SJSA1 (cell line): ENCODE measurements at regions not wholly inside any gene's neighbourhood (a gene's known extent, or its start where the extent isn't known, plus 50 kb on each side); places are given as distances from the start of the nearest gene placed in this dataset.
"Not testable (repeated sequence)": the region's sequence is repeated elsewhere in the genome, so short reads cannot be mapped to it uniquely, and the experiment has no call there.

Experiments
- DNase-seq, 2 experiments: peaks; one replicate each; pipeline ENCODE4 v3.0.0-alpha.2; 2015 to 2020; ENCODE audit warnings: low spot score in 2 of 2, low read depth in 1 of 2
- H3K27ac ChIP-seq: fragments of 250-450 bp; sonication (Bioruptor Pico); 2 replicates; pipeline ENCODE4 v1.5.1; 2020; ENCODE audit warnings: mild to moderate bottlenecking, moderate library complexity
- H3K27me3 ChIP-seq: fragments of 250-450 bp; sonication (Bioruptor Pico); replicated peaks from 2 replicates; pipeline ENCODE4 v1.5.1; 2020; ENCODE audit warnings: mild to moderate bottlenecking, moderate library complexity
- H3K36me3 ChIP-seq: fragments of 250-450 bp; sonication (Bioruptor Pico); 2 replicates; pipeline ENCODE4 v1.5.1; 2020; ENCODE audit warnings: mild to moderate bottlenecking
- H3K4me1 ChIP-seq: fragments of 250-450 bp; sonication (Bioruptor Pico); replicated peaks from 2 replicates; pipeline ENCODE4 v1.6.1; 2021; ENCODE audit warnings: mild to moderate bottlenecking
- H3K4me3 ChIP-seq: fragments of 250-450 bp; sonication (Bioruptor Pico); 2 replicates; pipeline ENCODE4 v1.5.1; 2020; ENCODE audit warnings: mild to moderate bottlenecking
- H3K9me3 ChIP-seq: fragments of 250-450 bp; sonication (Bioruptor Pico); replicated peaks from 2 replicates; pipeline ENCODE4 v1.5.1; 2020; ENCODE audit warnings: mild to moderate bottlenecking

- not testable (repeated sequence) for H3K4me3 ChIP-seq
Observed at GRCh38 chr1:223046463-223046862, 96.6 kb downstream of the TLR5 start.

DNA sequence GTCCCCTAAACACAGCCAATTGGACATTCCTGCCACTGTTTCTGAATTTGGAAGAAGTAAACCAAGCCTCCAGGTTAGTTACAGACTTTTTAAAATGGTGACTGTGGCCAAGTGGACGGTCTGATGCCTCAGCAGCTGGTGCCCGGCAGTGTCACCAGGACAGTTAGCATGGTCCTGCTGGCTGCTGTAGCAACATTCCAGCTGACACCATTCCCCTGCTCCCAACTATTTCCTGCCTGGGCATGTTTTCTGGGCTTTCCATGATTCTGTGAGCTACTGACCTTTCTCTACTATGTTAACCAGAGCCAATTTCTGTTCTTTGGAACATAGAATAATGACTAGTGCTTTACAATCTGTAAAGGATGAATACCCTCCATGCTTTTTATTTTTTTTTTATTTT, 95.0 kb downstream of the TLR5 start:
- H3K4me1 ChIP-seq, result no peaks in the 10 kb centered on the region
- peaks cover 4% of the 10 kb centered on the region; the same call in 1 of the 2 replicates for H3K9me3 ChIP-seq
- H3K4me3 ChIP-seq, result no peak overlapping the region
- no peak for DNase-seq
- H3K36me3 ChIP-seq, result no peaks in the 10 kb centered on the region
- H3K27me3 ChIP-seq, result no peaks in the 10 kb centered on the region
- no peak overlapping the region for H3K27ac ChIP-seq

More at GRCh38 chr1:223046463-223046862, 96.6 kb downstream of the TLR5 start:
- not testable (repeated sequence) for H3K36me3 ChIP-seq, H3K27ac ChIP-seq, H3K4me1 ChIP-seq, H3K9me3 ChIP-seq, H3K27me3 ChIP-seq, DNase-seq

DNA sequence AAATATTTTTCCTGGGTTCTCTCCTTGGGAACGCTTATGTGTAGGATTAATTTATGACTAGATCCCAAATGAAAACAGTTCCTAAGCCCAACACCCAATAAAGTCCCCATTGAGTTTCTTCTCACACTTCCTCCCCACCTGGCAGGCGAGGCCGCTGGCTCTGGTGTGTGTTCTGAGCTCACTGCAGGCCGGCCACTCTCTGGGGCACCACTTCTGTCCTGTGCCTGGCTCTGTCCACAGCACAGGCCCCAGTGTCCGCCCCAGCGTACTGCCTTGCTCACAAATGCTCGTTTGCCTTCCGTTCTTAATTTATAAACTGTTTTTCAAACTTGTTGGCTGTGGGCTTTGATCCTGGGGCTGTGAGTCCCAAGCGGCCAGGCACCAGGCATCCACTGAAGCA, 90.6 kb downstream of the TLR5 start:
- no peaks in the 10 kb centered on the region for H3K27me3 ChIP-seq
- H3K36me3 ChIP-seq, result no peaks in the 10 kb centered on the region
- H3K9me3 ChIP-seq, result no peaks in the 10 kb centered on the region

DNA sequence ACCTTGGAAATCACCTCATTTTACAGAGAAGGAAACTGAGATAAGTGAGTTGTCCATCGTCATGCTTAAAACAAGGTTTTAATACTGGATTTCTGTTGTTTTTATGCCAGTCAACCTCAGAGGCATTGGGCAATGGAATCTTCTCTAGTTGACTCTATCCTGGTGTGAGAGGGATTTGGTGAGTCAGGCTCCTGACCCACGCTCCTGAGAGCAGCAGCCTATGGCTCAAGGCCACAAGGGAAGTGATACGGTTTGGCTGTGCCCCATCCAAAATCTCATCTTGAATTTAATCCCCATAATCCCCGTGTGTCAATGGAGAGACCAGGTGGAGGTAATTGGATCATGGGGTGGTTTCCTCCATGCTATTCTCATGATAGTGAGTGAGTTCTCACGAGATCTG, 90.1 kb downstream of the TLR5 start:
- H3K27ac ChIP-seq, result no peak overlapping the region
- no peaks in the 10 kb centered on the region for H3K9me3 ChIP-seq
- H3K4me3 ChIP-seq, result no peak overlapping the region
- no peaks in the 10 kb centered on the region for H3K4me1 ChIP-seq
- H3K36me3 ChIP-seq, result no peaks in the 10 kb centered on the region
- H3K27me3 ChIP-seq, result no peaks in the 10 kb centered on the region
- DNase-seq, result no peak

More for the DNA sequence above, 90.6 kb downstream of the TLR5 start:
- H3K4me3 ChIP-seq, result no peak overlapping the region
- no peak overlapping the region for H3K27ac ChIP-seq
- no peaks in the 10 kb centered on the region for H3K4me1 ChIP-seq
- DNase-seq, result no peak

GRCh38 chr1:223056802-223057201, 86.2 kb downstream of the TLR5 start:
- Histone ChIP-seq H3K27ac (no peak overlapping the region), H3K27me3 (no peaks in the 10 kb centered on the region), H3K4me3 (no peak overlapping the region), H3K9me3 (no peaks in the 10 kb centered on the region), H3K4me1 (no peaks in the 10 kb centered on the region), H3K36me3 (no peaks in the 10 kb centered on the region)
- DNase-seq, result no peak

- no peaks in the 10 kb centered on the region for H3K9me3 ChIP-seq
- no peak overlapping the region for H3K4me3 ChIP-seq
- no peak for DNase-seq
- no peaks in the 10 kb centered on the region for H3K36me3 ChIP-seq
- H3K27me3 ChIP-seq, result no peaks in the 10 kb centered on the region
- no peak overlapping the region for H3K27ac ChIP-seq
- H3K4me1 ChIP-seq, result no peaks in the 10 kb centered on the region
Observed at GRCh38 chr1:223057569-223058093, 85.4 kb downstream of the TLR5 start.
